Left ventricle myocardium inferior (tissue), 1 donor: ENCODE measurements at regions not wholly inside any gene's neighbourhood (a gene's known extent, or its start where the extent isn't known, plus 50 kb on each side); places are given as distances from the start of the nearest gene placed in this dataset.
"Not testable (repeated sequence)": the region's sequence is repeated elsewhere in the genome, so short reads cannot be mapped to it uniquely, and the experiment has no call there.

ENCODE experiments used
- DNase-seq: peaks from one replicate; pipeline ENCODE4 v3.0.0-alpha.2; 2020
- H3K27ac ChIP-seq: fragments of 200-600 bp; replicated peaks from 2 replicates; pipeline ENCODE4 v1.8.0; 2021
- H3K27me3 ChIP-seq: fragments of 200-600 bp; 2 replicates; pipeline ENCODE4 v1.8.0; 2021; ENCODE audit warnings: low read depth
- H3K36me3 ChIP-seq: fragments of 200-600 bp; 2 replicates; pipeline ENCODE4 v1.8.0; 2021
- H3K4me1 ChIP-seq: fragments of 200-600 bp; 2 replicates; pipeline ENCODE4 v1.8.0; 2021
- H3K4me3 ChIP-seq: fragments of 200-600 bp; 2 replicates; pipeline ENCODE4 v1.8.0; 2021; ENCODE audit warnings: mild to moderate bottlenecking, moderate library complexity
- H3K9me3 ChIP-seq: fragments of 200-600 bp; replicated peaks from 2 replicates; pipeline ENCODE4 v1.8.0; 2021
- intact Hi-C: fragments of 100-400 bp; cut with micrococcal nuclease; formaldehyde crosslinking; loops from one replicate; pipeline ENCODE4 v1.11.0; 2022
- TF ChIP-seq, protein P1 (sequence below): fragments of 200-600 bp; IDR thresholded peaks from 2 replicates; pipeline ENCODE4 v1.8.0; 2021; ENCODE audit warnings: antibody characterized with exemption, mild to moderate bottlenecking, borderline replicate concordance
- donor health status: DM: no; HTN: yes; CAD: no; lungs with severe emphysema.

DNA sequence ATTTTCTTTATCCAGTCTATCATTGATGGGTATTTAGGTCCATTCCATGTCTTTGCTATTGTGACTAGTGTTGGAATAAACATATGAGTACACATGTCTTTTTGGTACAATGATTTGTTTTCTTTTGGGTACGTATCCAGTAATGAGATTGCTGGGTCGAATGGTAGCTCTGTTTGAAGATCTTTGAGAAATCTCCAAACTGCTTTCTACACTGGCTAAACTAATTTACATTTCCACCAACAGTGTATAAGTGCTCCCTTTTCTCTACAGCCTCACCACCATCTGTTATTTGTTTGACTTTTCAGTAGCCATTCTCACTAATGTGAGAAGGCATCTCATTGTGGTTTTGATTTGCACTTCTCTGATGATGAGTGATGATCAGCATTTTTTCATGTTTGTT is 103.7 kb downstream of the GOSR1 start:
- Histone ChIP-seq H3K27me3 (no peaks in the 10 kb centered on the region), H3K36me3 (no peaks in the 10 kb centered on the region), H3K9me3 (no peaks in the 10 kb centered on the region), H3K4me3 (no peak overlapping the region), H3K4me1 (no peaks in the 10 kb centered on the region), H3K27ac (no peak overlapping the region)
- TF ChIP-seq, protein P1, sequence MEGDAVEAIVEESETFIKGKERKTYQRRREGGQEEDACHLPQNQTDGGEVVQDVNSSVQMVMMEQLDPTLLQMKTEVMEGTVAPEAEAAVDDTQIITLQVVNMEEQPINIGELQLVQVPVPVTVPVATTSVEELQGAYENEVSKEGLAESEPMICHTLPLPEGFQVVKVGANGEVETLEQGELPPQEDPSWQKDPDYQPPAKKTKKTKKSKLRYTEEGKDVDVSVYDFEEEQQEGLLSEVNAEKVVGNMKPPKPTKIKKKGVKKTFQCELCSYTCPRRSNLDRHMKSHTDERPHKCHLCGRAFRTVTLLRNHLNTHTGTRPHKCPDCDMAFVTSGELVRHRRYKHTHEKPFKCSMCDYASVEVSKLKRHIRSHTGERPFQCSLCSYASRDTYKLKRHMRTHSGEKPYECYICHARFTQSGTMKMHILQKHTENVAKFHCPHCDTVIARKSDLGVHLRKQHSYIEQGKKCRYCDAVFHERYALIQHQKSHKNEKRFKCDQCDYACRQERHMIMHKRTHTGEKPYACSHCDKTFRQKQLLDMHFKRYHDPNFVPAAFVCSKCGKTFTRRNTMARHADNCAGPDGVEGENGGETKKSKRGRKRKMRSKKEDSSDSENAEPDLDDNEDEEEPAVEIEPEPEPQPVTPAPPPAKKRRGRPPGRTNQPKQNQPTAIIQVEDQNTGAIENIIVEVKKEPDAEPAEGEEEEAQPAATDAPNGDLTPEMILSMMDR = no peak
- intact Hi-C loops = no loop called here
- no peak for DNase-seq

DNA sequence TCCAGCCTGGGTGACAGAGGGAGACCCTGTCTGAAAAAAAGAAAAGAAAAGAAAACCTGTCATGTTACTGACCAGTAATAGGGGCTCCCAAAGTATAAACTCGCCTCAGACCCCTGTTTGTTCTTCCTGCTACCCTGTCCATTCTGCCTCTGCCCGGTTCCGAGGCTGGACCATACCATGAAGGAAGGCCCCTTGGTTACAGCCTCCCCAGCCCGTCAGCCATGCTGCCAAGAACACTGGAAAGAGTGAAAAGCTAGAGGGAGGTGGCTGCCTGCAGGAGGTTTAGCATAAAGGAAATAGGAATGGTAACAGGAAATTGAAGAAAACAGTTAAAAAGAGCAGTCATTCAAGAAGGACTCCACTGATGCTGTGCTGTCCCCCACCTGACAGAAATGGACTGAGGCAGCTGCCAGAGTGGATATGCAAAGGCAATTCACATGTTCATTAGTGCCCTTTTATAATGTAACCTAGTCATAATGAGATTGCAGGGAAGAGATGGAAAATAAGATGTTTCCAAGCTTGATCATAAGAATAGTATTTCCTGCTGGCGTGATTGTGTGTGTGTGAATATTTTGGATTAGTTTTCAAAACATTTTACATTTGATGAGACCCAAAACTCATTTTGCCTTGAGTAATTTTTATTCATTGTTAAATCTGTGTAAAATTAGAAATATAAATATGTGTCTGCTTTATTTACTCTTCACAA is 102.6 kb downstream of the GOSR1 start:
- H3K4me3 ChIP-seq = no peak overlapping the region
- H3K9me3 ChIP-seq = no peaks in the 10 kb centered on the region
- H3K4me1 ChIP-seq = no peaks in the 10 kb centered on the region
- intact Hi-C loops = no loop called here
- DNase-seq = no peak
- H3K27ac ChIP-seq = no peak overlapping the region
- no peaks in the 10 kb centered on the region for H3K27me3 ChIP-seq
- TF ChIP-seq, protein P1 = no peak
- H3K36me3 ChIP-seq = no peaks in the 10 kb centered on the region

DNA sequence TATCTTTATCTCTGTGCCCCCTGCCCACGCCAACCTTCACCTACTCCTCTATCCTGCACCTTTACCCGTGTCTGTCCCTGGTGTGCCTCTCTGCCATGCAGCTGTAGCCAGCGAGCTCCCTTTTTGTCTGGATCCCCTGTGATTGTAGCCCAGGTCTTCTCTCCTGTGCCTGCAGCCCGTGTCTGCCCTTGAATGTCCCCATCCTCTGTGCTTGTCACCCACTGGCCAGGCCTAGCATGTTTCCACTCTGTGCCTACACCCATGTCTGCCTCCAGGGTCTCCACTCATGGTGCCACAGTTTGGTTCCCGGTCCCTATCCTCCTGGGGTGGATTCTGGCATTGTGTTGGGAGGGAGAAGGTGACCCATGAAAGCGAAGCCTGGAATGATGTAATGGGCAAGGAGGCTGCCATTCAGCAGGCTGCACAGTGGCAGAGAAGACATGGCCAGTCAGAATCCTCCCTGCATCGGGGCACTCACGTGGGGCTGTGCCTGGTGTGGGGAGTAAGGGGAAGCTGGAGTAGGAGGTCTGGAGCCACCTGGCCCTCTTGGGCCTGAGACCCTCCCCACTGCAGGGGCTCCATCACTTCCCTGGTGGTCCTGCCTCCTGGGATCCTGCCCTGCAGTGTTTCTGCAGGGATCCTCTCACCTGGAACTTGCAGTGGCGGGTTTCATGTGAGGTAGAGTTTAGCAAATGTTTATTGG is 101.0 kb downstream of the GOSR1 start:
- intact Hi-C loops, H3K36me3 ChIP-seq, H3K4me3 ChIP-seq, H3K27me3 ChIP-seq, H3K9me3 ChIP-seq, H3K4me1 ChIP-seq, H3K27ac ChIP-seq, DNase-seq: not testable (repeated sequence)
